DMS114 treated with DMSO at 0.1 percent for 48 hours (cell line): ENCODE measurements at regions not wholly inside any gene's neighbourhood (a gene's known extent, or its start where the extent isn't known, plus 50 kb on each side); places are given as distances from the start of the nearest gene placed in this dataset.

Source experiments
- DNase-seq: peaks from one replicate; lab custom pipeline; 2025; ENCODE audit not compliant: unreplicated experiment; lab: John Stamatoyannopoulos, UW

- DNase-seq = no peak
Observed at GRCh38 chr2:41736105-41736567, 311.7 kb upstream of the PKDCC start.

GRCh38 chr2:41736586-41736985 is 311.2 kb upstream of the PKDCC start:
- no peak for DNase-seq

DNA sequence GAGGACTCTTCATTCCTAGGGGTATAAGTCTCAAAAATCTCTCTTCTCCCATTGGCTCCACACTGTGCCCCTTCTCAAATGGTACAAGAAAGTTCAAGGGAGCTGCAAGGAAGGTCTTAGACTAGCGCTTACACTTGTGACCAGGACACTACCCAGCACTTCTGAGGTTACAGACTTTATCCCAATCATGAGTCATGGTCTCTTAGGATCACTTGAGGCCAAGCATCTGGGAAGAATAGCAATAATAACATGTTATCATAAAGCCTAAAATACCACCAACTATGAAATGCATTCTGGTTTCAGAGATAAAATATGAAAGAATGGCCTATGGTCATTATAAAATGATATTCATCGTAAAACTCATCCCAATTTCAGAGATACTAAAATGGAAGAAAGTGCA is 309.9 kb upstream of the PKDCC start:
- DNase-seq = no peak

- DNase-seq = no peak
Observed at GRCh38 chr2:41741951-41742595, 305.7 kb upstream of the PKDCC start.

DNA sequence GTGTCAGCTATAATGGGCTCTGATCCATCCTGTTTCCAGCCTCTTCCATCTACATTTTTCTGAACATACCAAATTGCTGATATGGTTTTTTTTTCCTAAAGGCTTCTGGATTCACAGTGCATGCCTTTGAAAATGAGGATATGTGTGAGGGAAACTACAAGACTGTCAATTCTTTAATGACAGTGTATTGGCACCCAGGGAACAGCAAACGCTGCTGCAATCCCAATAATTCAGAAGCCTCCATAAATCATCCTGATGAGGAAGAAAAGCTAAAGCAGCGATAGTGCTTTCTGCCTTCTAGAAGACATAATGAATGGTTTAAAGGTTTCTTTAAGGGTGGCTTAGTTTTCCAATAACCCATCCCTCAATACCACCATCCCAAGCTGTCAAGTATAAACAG is 304.5 kb upstream of the PKDCC start:
- no peak for DNase-seq

DNA sequence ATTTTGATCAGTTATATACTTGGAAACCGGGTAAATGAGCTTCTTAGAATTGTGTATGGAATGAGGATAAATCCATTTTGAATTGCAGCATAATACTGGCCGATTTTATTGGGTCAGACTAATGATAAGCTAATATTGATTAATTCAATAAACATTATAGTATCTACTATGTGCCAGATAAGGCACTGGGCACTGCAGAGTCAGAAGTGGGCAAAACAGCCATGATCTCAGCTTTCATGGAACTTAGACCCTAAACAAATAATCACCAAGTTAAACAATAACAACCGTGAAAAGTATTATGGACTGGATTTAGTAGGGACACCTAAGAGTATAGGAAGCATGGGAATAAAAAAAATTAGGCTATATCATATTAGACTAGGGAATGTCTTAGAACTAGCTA is 297.0 kb upstream of the PKDCC start:
- no peak for DNase-seq

DNA sequence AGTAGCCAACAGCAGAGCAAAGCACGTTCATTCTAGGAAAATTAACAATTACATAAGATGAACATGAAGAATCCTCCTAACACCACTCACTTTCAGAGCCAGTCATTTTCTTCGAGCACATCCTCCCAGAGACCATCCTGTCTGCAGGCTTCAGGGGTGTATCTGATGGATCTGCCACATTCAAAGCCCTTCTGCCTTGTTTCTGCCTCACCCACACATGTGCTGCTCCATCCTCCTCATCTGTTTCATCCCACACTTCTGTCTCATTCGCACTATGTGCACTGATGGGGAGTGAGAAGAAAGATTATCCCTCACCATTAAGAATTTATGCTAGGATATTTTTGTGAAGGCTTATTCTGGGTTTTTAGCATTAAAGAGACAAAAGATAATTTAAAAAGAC is 287.9 kb upstream of the PKDCC start:
- no peak for DNase-seq

DNA sequence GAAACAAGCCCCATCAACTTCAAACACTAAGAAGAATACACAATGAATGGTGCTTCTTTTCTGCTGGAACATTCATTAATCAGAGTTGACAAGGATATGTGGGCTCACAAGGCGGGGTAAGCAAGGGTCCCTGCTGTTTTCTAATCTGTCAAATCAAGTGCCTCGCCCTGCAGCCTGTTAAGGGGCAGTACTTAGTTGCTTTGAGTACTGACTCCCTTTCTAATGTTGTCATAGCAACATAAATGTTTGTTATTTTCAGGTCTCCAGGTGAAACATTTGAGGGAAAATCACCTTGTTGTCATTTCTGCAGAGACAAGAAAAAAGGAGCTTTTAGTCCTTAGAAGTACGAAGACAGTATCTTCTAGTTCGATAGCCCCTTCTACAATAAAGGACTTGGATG is 284.7 kb upstream of the PKDCC start:
- no peak for DNase-seq

DNA sequence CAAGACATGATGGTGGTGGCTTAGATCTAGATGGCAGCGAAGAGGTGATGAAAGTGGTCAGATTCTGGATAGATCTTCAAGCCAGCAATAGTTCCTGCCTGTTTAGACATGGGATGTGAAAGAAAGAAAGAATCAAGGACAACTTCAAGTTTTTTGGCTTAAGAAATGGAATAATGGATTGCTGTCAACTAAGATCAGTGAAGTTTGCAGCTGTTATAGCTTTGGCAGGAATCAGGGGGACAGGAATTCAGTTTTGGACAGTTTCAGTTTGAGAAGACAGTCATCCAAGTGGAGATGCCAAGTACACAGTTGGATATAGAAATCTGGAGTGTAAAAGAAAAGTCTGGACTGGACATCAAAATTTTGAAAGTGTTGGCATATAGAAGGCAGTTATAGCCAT is 283.7 kb upstream of the PKDCC start:
- DNase-seq = no peak

GRCh38 chr2:41764919-41765318 is 282.9 kb upstream of the PKDCC start:
- DNase-seq = no peak

DNA sequence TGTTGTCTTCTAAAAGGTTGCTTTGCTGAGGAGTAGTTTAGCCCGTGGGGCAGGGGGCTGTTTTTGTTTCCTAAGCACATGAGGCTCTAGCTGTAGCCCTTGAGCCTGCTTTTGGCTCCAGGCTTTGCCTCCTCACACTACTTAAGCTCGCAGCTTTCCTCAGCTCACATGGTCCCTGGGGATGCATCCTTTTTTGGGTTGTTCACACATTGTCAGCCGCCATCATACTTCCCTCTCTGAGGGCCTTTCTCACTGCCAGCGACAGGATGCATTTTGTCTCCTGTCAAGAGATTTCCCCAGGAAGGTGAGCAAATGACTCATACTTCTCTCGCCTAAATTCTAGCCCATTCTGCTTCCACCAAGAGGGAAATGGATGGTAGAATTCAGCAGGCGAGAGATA is 279.5 kb upstream of the PKDCC start:
- no peak for DNase-seq

DNA sequence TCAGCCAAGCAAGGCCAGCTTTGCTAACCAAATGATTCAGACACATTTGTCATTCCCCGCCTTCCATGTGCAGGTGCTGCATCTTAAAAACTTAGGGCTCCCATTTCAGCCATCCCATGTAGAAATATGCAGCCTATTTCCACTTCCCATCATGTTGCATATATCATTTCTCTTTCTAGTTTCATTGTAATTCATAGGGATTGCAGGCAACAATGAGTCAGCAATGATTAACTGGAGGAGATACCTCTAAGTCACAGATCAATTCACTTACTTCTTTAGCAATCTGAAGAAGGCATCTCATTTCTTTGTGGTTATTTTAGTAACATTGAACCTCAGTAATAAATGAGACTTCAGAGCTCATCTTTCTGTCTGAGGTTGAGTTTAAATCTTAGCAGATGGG is 276.1 kb upstream of the PKDCC start:
- DNase-seq = no peak

DNA sequence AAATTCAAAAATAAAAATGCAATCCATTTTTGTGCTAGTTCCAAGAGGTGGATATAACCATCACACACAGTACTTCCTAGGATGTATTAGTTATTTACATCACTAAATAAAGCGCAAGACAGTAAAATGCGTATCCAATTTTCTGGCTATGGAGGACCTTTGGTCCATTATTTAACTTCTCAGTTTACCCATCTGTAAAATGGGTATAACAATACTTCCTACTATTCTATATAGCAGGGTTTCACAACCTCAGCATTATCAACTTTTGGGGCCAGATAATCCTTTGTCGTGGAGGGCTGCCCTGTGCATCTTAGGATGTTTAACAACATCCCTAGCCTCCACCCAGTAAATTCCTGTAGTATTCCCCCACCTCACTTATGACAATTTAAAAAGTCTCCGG is 275.1 kb upstream of the PKDCC start:
- no peak for DNase-seq

- no peak for DNase-seq
Observed at GRCh38 chr2:41774011-41774605, 273.7 kb upstream of the PKDCC start.

DNA sequence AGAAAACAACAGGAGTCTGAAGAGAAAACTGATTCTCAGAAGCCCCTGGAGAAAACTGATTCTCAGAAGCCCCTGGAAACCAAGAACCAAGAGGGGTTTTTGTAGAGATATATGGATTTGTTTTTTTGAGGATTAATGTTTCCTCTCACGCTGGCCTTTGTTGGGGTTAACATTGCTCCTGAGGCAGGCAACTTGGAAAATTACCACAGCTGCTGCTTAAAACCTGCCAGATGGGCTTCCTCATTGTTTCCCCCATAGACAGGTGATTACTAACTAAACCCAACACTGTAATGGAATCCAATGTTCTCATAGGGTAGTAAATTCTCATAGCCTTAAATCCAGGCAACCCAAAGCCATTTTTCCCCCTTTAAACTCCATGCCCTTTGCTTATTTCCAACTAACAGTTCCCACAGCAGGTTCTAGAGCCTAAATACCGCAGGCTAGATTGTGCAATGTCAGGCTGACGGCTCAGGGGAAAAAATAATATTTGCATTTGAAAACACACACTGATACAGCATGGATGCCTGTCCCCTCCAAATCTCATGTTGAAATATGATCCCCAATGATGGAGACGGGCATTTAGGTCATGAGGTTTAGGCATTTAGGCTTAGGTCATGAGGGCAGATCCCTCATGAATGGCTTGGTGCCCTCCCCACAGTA is 272.3 kb upstream of the PKDCC start:
- DNase-seq = no peak

GRCh38 chr2:41779888-41780287 is 267.9 kb upstream of the PKDCC start:
- no peak for DNase-seq

- peak; percentile 2 for DNase-seq
Observed at GRCh38 chr2:41782306-41783158, 265.3 kb upstream of the PKDCC start.

GRCh38 chr2:41784496-41784895 is 263.3 kb upstream of the PKDCC start:
- no peak for DNase-seq

- no peak for DNase-seq
Observed at GRCh38 chr2:41785251-41786022, 262.4 kb upstream of the PKDCC start.

DNA sequence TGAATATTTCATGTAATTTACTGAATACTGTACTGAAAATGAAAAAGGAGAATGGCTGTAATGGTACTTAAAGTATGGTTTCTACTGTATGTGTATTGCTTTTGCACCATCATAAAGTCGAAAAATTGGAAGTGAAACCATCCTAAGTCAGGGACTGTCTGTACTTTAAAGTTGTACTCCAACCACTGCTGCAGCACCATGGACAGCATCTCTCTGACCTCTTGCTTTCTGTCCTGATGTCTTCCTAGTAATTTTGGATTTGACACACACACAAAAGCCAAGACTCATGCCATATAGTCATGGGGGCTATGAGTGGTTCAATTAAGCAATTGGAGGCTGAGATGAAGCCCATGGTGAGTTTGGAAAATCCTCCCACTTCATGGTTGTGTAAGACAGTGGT is 256.3 kb upstream of the PKDCC start:
- no peak for DNase-seq

DNA sequence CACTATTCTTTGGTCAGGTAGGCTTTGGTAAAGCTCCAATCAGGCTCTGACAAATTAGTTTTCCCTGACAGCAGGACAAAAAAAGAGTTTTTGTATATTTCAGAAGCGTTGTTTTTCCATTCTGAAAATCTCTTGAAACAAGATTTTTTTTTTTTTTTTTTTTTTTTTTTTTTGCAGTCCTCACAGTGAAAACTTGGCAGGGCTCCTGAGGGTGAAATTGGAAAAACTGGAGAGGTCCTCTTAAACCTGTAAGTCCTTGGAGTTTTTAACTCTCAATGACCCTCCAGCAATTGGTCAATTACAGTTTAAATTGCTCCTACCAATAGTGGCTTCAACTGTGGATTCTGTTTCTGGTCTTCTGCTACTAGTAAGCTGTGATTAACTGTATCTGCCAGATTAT is 244.5 kb upstream of the PKDCC start:
- no peak for DNase-seq
